ENCODE measurements at regions not wholly inside any gene's neighbourhood (a gene's known extent, or its start where the extent isn't known, plus 50 kb on each side); places are given as distances from the start of the nearest gene placed in this dataset.

DNA sequence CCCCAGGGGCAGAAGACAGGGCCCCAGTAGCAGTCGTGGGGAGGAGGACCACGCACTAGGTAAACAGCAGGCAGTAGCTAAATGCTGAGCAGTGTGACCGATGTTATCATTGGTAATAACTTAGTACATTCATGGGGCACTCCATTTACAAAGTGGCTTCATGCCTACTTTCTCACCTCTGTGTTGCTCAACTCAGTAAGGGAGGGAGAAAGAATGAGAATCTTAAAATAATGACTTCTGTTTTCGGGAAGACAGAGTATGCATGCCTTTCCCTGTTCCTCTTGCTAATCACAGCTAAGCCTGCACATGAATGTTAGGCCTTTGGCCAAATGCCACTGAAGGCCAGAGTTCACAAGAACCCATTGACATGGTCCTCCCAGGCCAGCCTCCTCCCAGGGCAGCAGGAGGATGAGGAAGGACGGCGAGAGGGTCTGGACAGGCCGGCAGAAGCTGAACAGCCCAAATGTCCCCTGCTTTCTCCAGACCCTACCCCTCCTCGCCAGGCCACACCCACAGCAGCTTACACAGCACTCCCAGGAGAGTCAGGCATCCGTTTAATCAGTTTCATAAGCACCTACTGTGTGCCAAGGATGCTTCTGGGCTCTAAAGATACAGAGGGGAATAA lies 183.4 kb downstream of the ANKRD60 start:
- TF ChIP-seq CTCF (conservative IDR thresholded peaks at IDR 0.05) (no peak), ZFX (IDR thresholded peaks at IDR 0.05) (no peak)
